ENCODE measurements at regions not wholly inside any gene's neighbourhood (a gene's known extent, or its start where the extent isn't known, plus 50 kb on each side); places are given as distances from the start of the nearest gene placed in this dataset.

GRCh38 chr1:219362702-219363101, 189.0 kb downstream of the LYPLAL1 start:
- H3K79me2 ChIP-seq (ENCODE audit: control insufficient read depth, insufficient read depth, low read length), result no peaks in the 10 kb centered on the region
- no peak overlapping the region for H3K27ac ChIP-seq (ENCODE audit: insufficient read depth, low read length)
- H3K27me3 ChIP-seq (ENCODE audit: control insufficient read depth, insufficient read depth, low read length), result no peaks in the 10 kb centered on the region
- H3K4me2 ChIP-seq (ENCODE audit: extremely low read depth, insufficient read depth, low read length), result no peak overlapping the region
- no peaks in the 10 kb centered on the region for H3K36me3 ChIP-seq (ENCODE audit: control insufficient read depth, insufficient read depth, low read length)
- no peak overlapping the region for H3K9ac ChIP-seq (ENCODE audit: insufficient read depth, low read length)
- no peaks in the 10 kb centered on the region for H3K9me3 ChIP-seq (ENCODE audit: control insufficient read depth, insufficient read depth, low read depth, low read length)
- H2AFZ ChIP-seq (ENCODE audit: low read length), result no peak overlapping the region
- DNase-seq (ENCODE audit: low read depth in 2 of 2), result no peak
- H3K4me1 ChIP-seq (ENCODE audit: control insufficient read depth, extremely low read depth, insufficient read depth, low read length), result no peaks in the 10 kb centered on the region
- TF ChIP-seq CTCF (conservative IDR thresholded peaks at IDR 0.05 in 1 of 2, IDR thresholded peaks at IDR 0.05 in 1 of 2; ENCODE audit: low read depth in 1 of 2, low read length in 2 of 2) (no peak), EZH2 (IDR thresholded peaks at IDR 0.05; ENCODE audit: low read length, missing control alignments) (no peak)
- H3K4me3 ChIP-seq (replicated peaks in 1 of 4; ENCODE audit: control extremely low read depth in 1 of 4, insufficient read depth in 1 of 4, low read depth in 3 of 4, low read length in 4 of 4), result no peak overlapping the region
- no peaks in the 10 kb centered on the region for H4K20me1 ChIP-seq (ENCODE audit: control insufficient read depth, extremely low read depth, insufficient read depth, low read length)

DNA sequence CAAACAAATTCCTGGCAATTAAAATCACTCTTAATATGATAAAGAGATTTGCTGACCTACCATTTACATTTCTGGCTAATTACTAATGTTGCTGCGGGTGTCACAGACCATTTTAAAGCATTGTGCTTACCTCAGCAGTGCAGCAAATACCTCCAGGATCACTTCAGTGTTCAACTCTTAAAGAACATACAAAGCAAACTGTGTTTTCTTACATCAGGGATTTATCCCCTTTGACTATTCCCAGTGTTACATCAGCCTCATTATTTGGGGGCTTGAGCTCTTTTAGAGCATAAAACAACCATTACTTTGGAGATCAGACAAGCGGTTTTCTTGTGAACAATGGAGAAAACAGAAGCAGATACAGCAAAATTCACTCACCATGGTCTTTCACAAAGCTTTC, 185.4 kb downstream of the LYPLAL1 start:
- H3K27me3 ChIP-seq (ENCODE audit: control insufficient read depth, insufficient read depth, low read length), result no peaks in the 10 kb centered on the region

GRCh38 chr1:219358080-219358479, 184.4 kb downstream of the LYPLAL1 start:
- Histone ChIP-seq H3K4me3 (replicated peaks in 1 of 4; ENCODE audit: control extremely low read depth in 1 of 4, insufficient read depth in 1 of 4, low read depth in 3 of 4, low read length in 4 of 4) (no peak overlapping the region), H3K4me2 (ENCODE audit: extremely low read depth, insufficient read depth, low read length) (no peak overlapping the region), H3K36me3 (ENCODE audit: control insufficient read depth, insufficient read depth, low read length) (no peaks in the 10 kb centered on the region), H4K20me1 (ENCODE audit: control insufficient read depth, extremely low read depth, insufficient read depth, low read length) (no peaks in the 10 kb centered on the region), H3K9me3 (ENCODE audit: control insufficient read depth, insufficient read depth, low read depth, low read length) (no peaks in the 10 kb centered on the region), H2AFZ (ENCODE audit: low read length) (no peak overlapping the region), H3K79me2 (ENCODE audit: control insufficient read depth, insufficient read depth, low read length) (no peaks in the 10 kb centered on the region), H3K27me3 (ENCODE audit: control insufficient read depth, insufficient read depth, low read length) (no peaks in the 10 kb centered on the region), H3K9ac (ENCODE audit: insufficient read depth, low read length) (no peak overlapping the region), H3K4me1 (ENCODE audit: control insufficient read depth, extremely low read depth, insufficient read depth, low read length) (no peaks in the 10 kb centered on the region), H3K27ac (ENCODE audit: insufficient read depth, low read length) (no peak overlapping the region)
- TF ChIP-seq CTCF (conservative IDR thresholded peaks at IDR 0.05 in 1 of 2, IDR thresholded peaks at IDR 0.05 in 1 of 2; ENCODE audit: low read depth in 1 of 2, low read length in 2 of 2) (no peak), EZH2 (IDR thresholded peaks at IDR 0.05; ENCODE audit: low read length, missing control alignments) (no peak)
- no peak for DNase-seq (ENCODE audit: low read depth in 2 of 2)

More for the DNA sequence above, 185.4 kb downstream of the LYPLAL1 start:
- H3K36me3 ChIP-seq (ENCODE audit: control insufficient read depth, insufficient read depth, low read length), result no peaks in the 10 kb centered on the region
- no peak overlapping the region for H3K4me2 ChIP-seq (ENCODE audit: extremely low read depth, insufficient read depth, low read length)
- TF ChIP-seq CTCF (conservative IDR thresholded peaks at IDR 0.05 in 1 of 2, IDR thresholded peaks at IDR 0.05 in 1 of 2; ENCODE audit: low read depth in 1 of 2, low read length in 2 of 2) (no peak), EZH2 (IDR thresholded peaks at IDR 0.05; ENCODE audit: low read length, missing control alignments) (no peak)
- no peak overlapping the region for H3K4me3 ChIP-seq (replicated peaks in 1 of 4; ENCODE audit: control extremely low read depth in 1 of 4, insufficient read depth in 1 of 4, low read depth in 3 of 4, low read length in 4 of 4)
- peak; percentile 27 to 32 for DNase-seq (ENCODE audit: low read depth in 2 of 2)
- no peaks in the 10 kb centered on the region for H3K9me3 ChIP-seq (ENCODE audit: control insufficient read depth, insufficient read depth, low read depth, low read length)
- no peak overlapping the region for H3K27ac ChIP-seq (ENCODE audit: insufficient read depth, low read length)
- no peak overlapping the region for H3K9ac ChIP-seq (ENCODE audit: insufficient read depth, low read length)
- no peaks in the 10 kb centered on the region for H3K79me2 ChIP-seq (ENCODE audit: control insufficient read depth, insufficient read depth, low read length)
- H3K4me1 ChIP-seq (ENCODE audit: control insufficient read depth, extremely low read depth, insufficient read depth, low read length), result no peaks in the 10 kb centered on the region
- no peaks in the 10 kb centered on the region for H4K20me1 ChIP-seq (ENCODE audit: control insufficient read depth, extremely low read depth, insufficient read depth, low read length)
- no peak overlapping the region for H2AFZ ChIP-seq (ENCODE audit: low read length)
